GM21619 (cell line): ENCODE measurements at regions not wholly inside any gene's neighbourhood (a gene's known extent, or its start where the extent isn't known, plus 50 kb on each side); places are given as distances from the start of the nearest gene placed in this dataset.
"Not testable (repeated sequence)": the region's sequence is repeated elsewhere in the genome, so short reads cannot be mapped to it uniquely, and the experiment has no call there.

Experiments
- ATAC-seq: cut with Tn5 transposase; IDR thresholded peaks from one replicate; pipeline ENCODE4 v1.9.1; 2021; ENCODE audit not compliant: unreplicated experiment

- ATAC-seq: no peak
Observed at GRCh38 chrX:42290608-42291007, 367.3 kb upstream of the CASK start.

- no peak for ATAC-seq
Observed at GRCh38 chrX:42289492-42290385, 366.4 kb upstream of the CASK start.

GRCh38 chrX:42285681-42286080, 362.3 kb upstream of the CASK start:
- not testable (repeated sequence) for ATAC-seq

- ATAC-seq: no peak
Observed at GRCh38 chrX:42276982-42277690, 353.8 kb upstream of the CASK start.

- ATAC-seq: no peak
Observed at GRCh38 chrX:42274151-42274550, 350.8 kb upstream of the CASK start.

- ATAC-seq: no peak
Observed at GRCh38 chrX:42273387-42273786, 350.0 kb upstream of the CASK start.

- ATAC-seq: no peak
Observed at GRCh38 chrX:42269186-42269585, 345.8 kb upstream of the CASK start.

- no peak for ATAC-seq
Observed at GRCh38 chrX:42260854-42261253, 337.5 kb upstream of the CASK start.

GRCh38 chrX:42248226-42248625, 324.9 kb upstream of the CASK start:
- no peak for ATAC-seq

GRCh38 chrX:42247241-42247640, 323.9 kb upstream of the CASK start:
- ATAC-seq: no peak

- ATAC-seq: no peak
Observed at GRCh38 chrX:42246814-42247213, 323.5 kb upstream of the CASK start.

GRCh38 chrX:42242004-42242403, 318.6 kb upstream of the CASK start:
- ATAC-seq: no peak

GRCh38 chrX:42241421-42241820, 318.1 kb upstream of the CASK start:
- ATAC-seq: no peak

- no peak for ATAC-seq
Observed at GRCh38 chrX:42237956-42238355, 314.6 kb upstream of the CASK start.

- ATAC-seq: no peak
Observed at GRCh38 chrX:42229533-42229932, 306.2 kb upstream of the CASK start.

- no peak for ATAC-seq
Observed at GRCh38 chrX:42220666-42221065, 297.3 kb upstream of the CASK start.

GRCh38 chrX:42220083-42220482, 296.7 kb upstream of the CASK start:
- ATAC-seq: no peak

- no peak for ATAC-seq
Observed at GRCh38 chrX:42219231-42219630, 295.9 kb upstream of the CASK start.

GRCh38 chrX:42195506-42195905, 272.2 kb upstream of the CASK start:
- ATAC-seq: no peak

- no peak for ATAC-seq
Observed at GRCh38 chrX:42189576-42189975, 266.2 kb upstream of the CASK start.

GRCh38 chrX:42188730-42189129, 265.4 kb upstream of the CASK start:
- no peak for ATAC-seq

- no peak for ATAC-seq
Observed at GRCh38 chrX:42176789-42177188, 253.4 kb upstream of the CASK start.
